ENCODE measurements at regions not wholly inside any gene's neighbourhood (a gene's known extent, or its start where the extent isn't known, plus 50 kb on each side); places are given as distances from the start of the nearest gene placed in this dataset.

DNA sequence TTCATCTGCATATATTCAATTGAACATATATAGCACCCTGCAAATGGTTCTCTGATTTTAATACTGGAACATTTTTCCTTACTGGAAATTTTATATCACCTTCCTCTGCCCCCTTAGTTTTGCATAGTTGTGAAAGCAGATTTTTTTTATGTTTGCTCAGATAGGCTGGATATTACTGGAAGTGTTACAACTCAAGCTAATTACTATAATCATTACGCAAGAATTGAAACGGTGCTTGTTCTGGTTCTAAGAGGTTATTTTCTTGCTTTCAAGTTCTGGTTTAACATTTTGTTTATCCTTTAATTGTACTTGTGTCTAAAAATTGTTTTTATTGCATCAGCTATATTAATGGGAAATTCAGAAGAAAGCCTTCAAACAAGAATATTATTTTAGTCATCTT lies 95.6 kb upstream of the MYO16 start:
- TF ChIP-seq, protein P1, sequence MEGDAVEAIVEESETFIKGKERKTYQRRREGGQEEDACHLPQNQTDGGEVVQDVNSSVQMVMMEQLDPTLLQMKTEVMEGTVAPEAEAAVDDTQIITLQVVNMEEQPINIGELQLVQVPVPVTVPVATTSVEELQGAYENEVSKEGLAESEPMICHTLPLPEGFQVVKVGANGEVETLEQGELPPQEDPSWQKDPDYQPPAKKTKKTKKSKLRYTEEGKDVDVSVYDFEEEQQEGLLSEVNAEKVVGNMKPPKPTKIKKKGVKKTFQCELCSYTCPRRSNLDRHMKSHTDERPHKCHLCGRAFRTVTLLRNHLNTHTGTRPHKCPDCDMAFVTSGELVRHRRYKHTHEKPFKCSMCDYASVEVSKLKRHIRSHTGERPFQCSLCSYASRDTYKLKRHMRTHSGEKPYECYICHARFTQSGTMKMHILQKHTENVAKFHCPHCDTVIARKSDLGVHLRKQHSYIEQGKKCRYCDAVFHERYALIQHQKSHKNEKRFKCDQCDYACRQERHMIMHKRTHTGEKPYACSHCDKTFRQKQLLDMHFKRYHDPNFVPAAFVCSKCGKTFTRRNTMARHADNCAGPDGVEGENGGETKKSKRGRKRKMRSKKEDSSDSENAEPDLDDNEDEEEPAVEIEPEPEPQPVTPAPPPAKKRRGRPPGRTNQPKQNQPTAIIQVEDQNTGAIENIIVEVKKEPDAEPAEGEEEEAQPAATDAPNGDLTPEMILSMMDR (optimal IDR thresholded peaks at IDR 0.05 in 1 of 3, IDR thresholded peaks at IDR 0.05 in 1 of 3, conservative IDR thresholded peaks at IDR 0.05 in 1 of 3; ENCODE audit: extremely low read depth in 1 of 3, insufficient read depth in 2 of 3, low read length in 3 of 3): no peak
- TF ChIP-seq EZH2 (IDR thresholded peaks at IDR 0.05; ENCODE audit: low read length): no peak
- Histone ChIP-seq H3K36me3 (ENCODE audit: control insufficient read depth in 2 of 2, extremely low read depth in 1 of 2, insufficient read depth in 2 of 2, low read length in 2 of 2) (no peaks in the 10 kb centered on the region), H3K9me3 (ENCODE audit: control insufficient read depth, low read depth, low read length) (no peaks in the 10 kb centered on the region), H4K20me1 (ENCODE audit: control insufficient read depth, extremely low read depth, insufficient read depth, low read length) (no peaks in the 10 kb centered on the region), H3K9ac (ENCODE audit: control insufficient read depth, extremely low read depth, insufficient read depth, low read length) (no peak overlapping the region), H3K9me1 (ENCODE audit: control insufficient read depth, extremely low read depth, insufficient read depth, low read length) (no peaks in the 10 kb centered on the region), H3K79me2 (ENCODE audit: control insufficient read depth, insufficient read depth, low read length) (no peaks in the 10 kb centered on the region), H2AFZ (ENCODE audit: control insufficient read depth, low read length) (no peak overlapping the region), H3K27ac (ENCODE audit: control insufficient read depth, insufficient read depth, low read length) (no peak overlapping the region), H3K4me1 (ENCODE audit: control insufficient read depth, extremely low read depth, insufficient read depth, low read length) (no peaks in the 10 kb centered on the region), H3K4me2 (ENCODE audit: control insufficient read depth, extremely low read depth, insufficient read depth, low read depth, low read length) (no peak overlapping the region), H3K4me3 (ENCODE audit: control insufficient read depth in 2 of 3, extremely low read depth in 1 of 3, insufficient read depth in 2 of 3, low read depth in 1 of 3, low read length in 3 of 3) (no peak overlapping the region), H3K27me3 (ENCODE audit: control insufficient read depth, extremely low read depth, insufficient read depth, low read length) (no peaks in the 10 kb centered on the region)
- DNase-seq (ENCODE audit: low read depth, low spot score) (no peak), FAIRE-seq (no peak)
- dilution Hi-C loops (cut with MboI; ENCODE audit: extremely low pct_ligation_motif_present, low sequenced_read_pairs): no loop called here

- dilution Hi-C loops (cut with MboI; ENCODE audit: extremely low pct_ligation_motif_present, low sequenced_read_pairs): no loop called here
These were observed 94.7 kb upstream of the MYO16 start for GRCh38 chr13:108534728-108535127.

More at GRCh38 chr13:108534728-108535127, 94.7 kb upstream of the MYO16 start:
- Histone ChIP-seq H3K27me3 (ENCODE audit: control insufficient read depth, extremely low read depth, insufficient read depth, low read length) (no peaks in the 10 kb centered on the region), H3K27ac (ENCODE audit: control insufficient read depth, insufficient read depth, low read length) (no peak overlapping the region), H3K79me2 (ENCODE audit: control insufficient read depth, insufficient read depth, low read length) (no peaks in the 10 kb centered on the region), H3K4me2 (ENCODE audit: control insufficient read depth, extremely low read depth, insufficient read depth, low read depth, low read length) (no peak overlapping the region), H3K36me3 (ENCODE audit: control insufficient read depth in 2 of 2, extremely low read depth in 1 of 2, insufficient read depth in 2 of 2, low read length in 2 of 2) (no peaks in the 10 kb centered on the region), H3K4me3 (ENCODE audit: control insufficient read depth in 2 of 3, extremely low read depth in 1 of 3, insufficient read depth in 2 of 3, low read depth in 1 of 3, low read length in 3 of 3) (no peak overlapping the region), H4K20me1 (ENCODE audit: control insufficient read depth, extremely low read depth, insufficient read depth, low read length) (no peaks in the 10 kb centered on the region), H3K9ac (ENCODE audit: control insufficient read depth, extremely low read depth, insufficient read depth, low read length) (no peak overlapping the region), H3K9me1 (ENCODE audit: control insufficient read depth, extremely low read depth, insufficient read depth, low read length) (no peaks in the 10 kb centered on the region), H2AFZ (ENCODE audit: control insufficient read depth, low read length) (no peak overlapping the region), H3K4me1 (ENCODE audit: control insufficient read depth, extremely low read depth, insufficient read depth, low read length) (no peaks in the 10 kb centered on the region), H3K9me3 (ENCODE audit: control insufficient read depth, low read depth, low read length) (no peaks in the 10 kb centered on the region)
- FAIRE-seq (no peak), DNase-seq (ENCODE audit: low read depth, low spot score) (no peak)
- no peak for TF ChIP-seq EZH2 (IDR thresholded peaks at IDR 0.05; ENCODE audit: low read length)
- TF ChIP-seq, protein P1 (optimal IDR thresholded peaks at IDR 0.05 in 1 of 3, IDR thresholded peaks at IDR 0.05 in 1 of 3, conservative IDR thresholded peaks at IDR 0.05 in 1 of 3; ENCODE audit: extremely low read depth in 1 of 3, insufficient read depth in 2 of 3, low read length in 3 of 3): no peak

All from keratinocyte (primary cell).